GM12878 (cell line): ENCODE measurements at regions not wholly inside any gene's neighbourhood (a gene's known extent, or its start where the extent isn't known, plus 50 kb on each side); places are given as distances from the start of the nearest gene placed in this dataset.
"Not testable (repeated sequence)": the region's sequence is repeated elsewhere in the genome, so short reads cannot be mapped to it uniquely, and the experiment has no call there.

Experiments used
- ATAC-seq: fragments of 200-7000 bp; cut with Tn5 transposase; 3 replicates; pipeline ENCODE4 v1.9.1; 2020; ENCODE audit warnings: mild to moderate bottlenecking, moderate library complexity
- BruUV-seq: library from RNA; stranded (reverse); fragments of 400-500 nt; replicated peaks from 2 replicates; lab custom pipeline; 2021; lab: Mats Ljungman, UMichigan
- CTCF ChIA-PET: fragments of 300-600 bp; sonication (Branson Sonifier 250); formaldehyde crosslinking; extraction: SDS; loops from one replicate; lab custom pipeline; 2021; ENCODE audit warnings: inconsistent platforms; lab: Yijun Ruan, JAX
- POLR2A ChIA-PET: fragments of 350-600 bp; formaldehyde crosslinking; extraction: SDS; loops from one replicate; lab custom pipeline; 2021; ENCODE audit warnings: inconsistent platforms; lab: Charles Lee
- RAD21 ChIA-PET: fragments of 300-600 bp; sonication (Branson Sonifier 250); formaldehyde crosslinking; loops from one replicate; lab custom pipeline; 2023; ENCODE audit warnings: antibody characterized with exemption; ENCODE audit not compliant: unreplicated experiment; lab: Charles Lee
- SMC1A ChIA-PET: fragments of 300-600 bp; sonication (Branson Sonifier 250); formaldehyde crosslinking; loops from one replicate; lab custom pipeline; 2023; ENCODE audit not compliant: unreplicated experiment, uncharacterized antibody; lab: Charles Lee
- DNase-seq: peaks from one replicate; pipeline ENCODE4 v3.0.0-alpha.2; 2011; ENCODE audit warnings: low read depth, low spot score
- FAIRE-seq: peaks from 3 replicates; lab custom pipeline; 2011; peaks lifted over from hg19 to GRCh38; lab: Jason Lieb, UNC
- H2AFZ ChIP-seq: 2 replicates; pipeline ENCODE4 v1.6.0; 2011; ENCODE audit warnings: low read depth, low read length, control low read depth; ENCODE audit not compliant: control insufficient read depth
- H3K27ac ChIP-seq: 2 replicates; pipeline ENCODE4 v1.5.1; 2011; ENCODE audit warnings: control low read depth; ENCODE audit not compliant: control insufficient read depth, insufficient read depth
- H3K27me3 ChIP-seq, 2 experiments: replicated peaks in 1 of 2; 2 replicates each; pipeline versions ENCODE4 v1.6.0 to v1.6.1; 2011; ENCODE audit warnings: low read length in 1 of 2; ENCODE audit not compliant: control insufficient read depth in 2 of 2, insufficient read depth in 2 of 2
- H3K36me3 ChIP-seq, 2 experiments: 2 replicates each; pipeline ENCODE4 v1.5.1; 2011; ENCODE audit warnings: low read length in 1 of 2; ENCODE audit not compliant: control insufficient read depth in 2 of 2, insufficient read depth in 2 of 2
- H3K4me1 ChIP-seq: 2 replicates; pipeline ENCODE4 v1.6.1; 2011; ENCODE audit warnings: mild to moderate bottlenecking, low read length, moderate library complexity, mixed read lengths; ENCODE audit not compliant: control insufficient read depth, insufficient read depth
- H3K4me2 ChIP-seq: 2 replicates; pipeline ENCODE4 v1.6.0; 2011; ENCODE audit warnings: control low read depth; ENCODE audit not compliant: control insufficient read depth, insufficient read depth
- H3K4me3 ChIP-seq: fragments of 200-600 bp; sonication (generic); 2 replicates; pipeline ENCODE4 v1.5.1; 2016
- H3K79me2 ChIP-seq: 2 replicates; pipeline ENCODE4 v1.6.0; 2011; ENCODE audit warnings: low read length; ENCODE audit not compliant: control insufficient read depth, insufficient read depth
- H3K9ac ChIP-seq: 2 replicates; pipeline ENCODE4 v1.8.0; 2011; ENCODE audit warnings: low read length, control low read depth, mixed read lengths; ENCODE audit not compliant: control insufficient read depth, insufficient read depth
- H3K9me3 ChIP-seq: replicated peaks from 3 replicates; pipeline ENCODE4 v1.5.1; 2011; ENCODE audit warnings: mild to moderate bottlenecking, low read length; ENCODE audit not compliant: control insufficient read depth, insufficient read depth
- H4K20me1 ChIP-seq: 2 replicates; pipeline ENCODE4 v1.6.0; 2011; ENCODE audit not compliant: control insufficient read depth, insufficient read depth
- CBX5 ChIP-seq: sonication (generic); IDR thresholded peaks from 2 replicates; pipeline ENCODE4 v1.6.1; 2016; ENCODE audit warnings: low read depth, moderate library complexity, mild to moderate bottlenecking, inconsistent platforms
- CREB1 ChIP-seq: IDR thresholded peaks from 2 replicates; pipeline ENCODE4 v1.6.1; 2012; ENCODE audit warnings: low read depth, mild to moderate bottlenecking, inconsistent platforms
- FOS ChIP-seq: IDR thresholded peaks from 3 replicates; pipeline ENCODE4 v1.6.1; 2011; ENCODE audit warnings: borderline replicate concordance; ENCODE audit not compliant: insufficient read length; ENCODE audit errors: extremely low read depth
- HDGF ChIP-seq: fragments of 450-650 bp; IDR thresholded peaks from 2 replicates; pipeline ENCODE4 v1.6.1; 2016; ENCODE audit warnings: antibody characterized with exemption
- JUNB ChIP-seq: IDR thresholded peaks from 2 replicates; pipeline ENCODE4 v1.6.1; 2016; ENCODE audit warnings: antibody characterized with exemption, mild to moderate bottlenecking
- KLF5 ChIP-seq: fragments of 450-650 bp; IDR thresholded peaks from 2 replicates; pipeline ENCODE4 v1.6.1; 2014; ENCODE audit warnings: mild to moderate bottlenecking; ENCODE audit not compliant: partially characterized antibody
- RCOR1 ChIP-seq: conservative IDR thresholded peaks from 2 replicates; pipeline ENCODE4 v1.6.1; 2012; ENCODE audit warnings: low read depth, low read length, improper control_type of control experiment
- RUNX3 ChIP-seq: IDR thresholded peaks from 2 replicates; pipeline ENCODE4 v1.6.1; 2012; ENCODE audit warnings: low read length, inconsistent platforms
- STAT1 ChIP-seq: fragments of 450-650 bp; conservative IDR thresholded peaks from 2 replicates; pipeline ENCODE4 v1.6.1; 2014; ENCODE audit warnings: antibody characterized with exemption, mild to moderate bottlenecking
- STAT3 ChIP-seq: IDR thresholded peaks from 2 replicates; pipeline ENCODE4 v1.6.1; 2011; ENCODE audit warnings: low read depth, low read length, improper control_type of control experiment
- YY1 ChIP-seq: IDR thresholded peaks from 2 replicates; pipeline ENCODE4 v1.6.1; 2011; ENCODE audit warnings: low read depth, mild to moderate bottlenecking, low read length
- ZSCAN29 ChIP-seq: fragments of 450-650 bp; IDR thresholded peaks from 2 replicates; pipeline ENCODE4 v1.6.1; 2017; ENCODE audit warnings: mild to moderate bottlenecking, moderate library complexity
- WGBS: methylation state at CpG from one replicate; pipeline ENCODE4 v1.1.6; 2016; ENCODE audit warnings: low lambda C conversion rate; ENCODE audit not compliant: insufficient replicate concordance, insufficient coverage; ENCODE audit errors: missing lambda C conversion rate; 5-methylcytosine and 5-hydroxymethylcytosine counted together
- in situ Hi-C: fragments of 300-500 bp; cut with MboI; formaldehyde crosslinking; loops from 9 replicates; pipeline ENCODE4 v1.14.3; 2018; ENCODE audit warnings: mixed read lengths
- intact Hi-C: fragments of 100-400 bp; cut with micrococcal nuclease; formaldehyde crosslinking; loops from one replicate; pipeline ENCODE4 v1.14.2; 2022; ENCODE audit not compliant: unreplicated experiment
- TF ChIP-seq, protein P1 (sequence below): fragments of 450-650 bp; IDR thresholded peaks from 2 replicates; pipeline ENCODE4 v1.6.1; 2016; ENCODE audit warnings: mild to moderate bottlenecking
- TF ChIP-seq, protein P2 (sequence below): IDR thresholded peaks from 2 replicates; pipeline ENCODE4 v1.6.1; 2011; ENCODE audit warnings: low read depth, low read length, improper control_type of control experiment, borderline replicate concordance
- TF ChIP-seq, protein P3 (sequence below): fragments of 450-650 bp; conservative IDR thresholded peaks from 2 replicates; pipeline ENCODE4 v1.6.1; 2017; ENCODE audit warnings: mild to moderate bottlenecking, moderate library complexity

DNA sequence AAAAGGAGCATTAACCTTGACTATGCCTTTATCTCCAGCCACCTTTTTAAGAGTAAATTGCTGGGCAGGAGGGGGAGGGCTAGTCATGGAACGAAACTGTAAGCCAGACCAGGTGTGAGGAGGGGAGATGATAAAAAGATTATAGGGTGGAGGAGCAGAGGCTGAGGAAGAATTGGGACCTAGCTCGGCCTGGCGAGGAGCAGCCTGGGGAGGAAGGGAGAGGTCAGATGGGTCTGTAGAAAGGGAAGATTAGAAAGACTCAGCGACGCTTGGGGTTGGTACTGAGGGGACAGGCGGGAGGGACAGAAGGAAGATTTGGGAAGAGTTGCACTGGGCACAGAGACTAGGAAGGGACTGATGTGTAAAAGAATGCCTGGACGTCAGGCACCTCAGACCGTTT, 58.4 kb upstream of the BMP2K start:
- WGBS = 76% methylated on average over 5 of the region's 8 CpGs
- BruUV-seq, intact Hi-C loops: not testable (repeated sequence)

DNA sequence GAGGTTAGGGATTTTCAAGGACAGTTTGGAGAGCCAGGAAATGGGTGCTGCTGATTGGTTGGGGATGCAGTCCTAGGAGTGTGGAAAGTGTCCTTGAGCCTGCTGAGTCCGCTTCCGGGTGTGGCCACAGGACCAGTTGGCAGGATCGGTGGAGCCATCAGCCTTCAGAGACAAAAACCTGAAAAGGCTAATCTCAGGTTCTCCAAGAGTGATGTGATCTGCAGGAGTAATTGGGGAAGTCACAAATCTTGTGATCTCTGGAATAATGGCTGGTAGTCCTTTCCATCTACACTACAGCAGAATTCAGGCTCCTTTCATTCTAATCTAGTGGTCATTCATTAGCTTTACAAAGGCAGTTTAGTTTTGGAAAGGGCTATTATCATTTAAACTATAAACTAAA, 55.9 kb upstream of the BMP2K start:
- Histone ChIP-seq H3K9ac (no peak overlapping the region), H3K36me3 (no peaks in the 10 kb centered on the region), H3K27ac (no peak overlapping the region), H3K27me3 (no peaks in the 10 kb centered on the region), H3K4me1 (peaks cover 4% of the 10 kb centered on the region), H4K20me1 (no peaks in the 10 kb centered on the region), H2AFZ (no peak overlapping the region), H3K4me3 (no peak overlapping the region), H3K4me2 (no peak overlapping the region), H3K9me3 (no peaks in the 10 kb centered on the region), H3K79me2 (no peaks in the 10 kb centered on the region)
- no TSS peak for BruUV-seq
- intact Hi-C loops (no loop called here), in situ Hi-C loops (no loop called here)
- SMC1A ChIA-PET = interaction anchor here (1.1 to 4.1 kb wide), 4 partner anchors 9 to 111 kb away, joined by 3 to 22 read pairs (median 8); no protein-coding TSS in a partner anchor
- no peak for FAIRE-seq
- CTCF ChIA-PET = no interaction called here
- ATAC-seq = no peak
- POLR2A ChIA-PET = interaction anchor here (1.0 kb wide), 1 partner anchor 16 kb away, joined by 4 read pairs; no protein-coding TSS in a partner anchor
- 98% methylated on average over 3 of the region's 3 CpGs for WGBS
- DNase-seq = no peak
- TF ChIP-seq STAT3 (no peak), JUNB (no peak), CREB1 (no peak), STAT1 (no peak), ZSCAN29 (no peak), RUNX3 (no peak), FOS (no peak), YY1 (no peak), RCOR1 (no peak), CBX5 (no peak), KLF5 (no peak), HDGF (no peak)
- TF ChIP-seq, protein P1, sequence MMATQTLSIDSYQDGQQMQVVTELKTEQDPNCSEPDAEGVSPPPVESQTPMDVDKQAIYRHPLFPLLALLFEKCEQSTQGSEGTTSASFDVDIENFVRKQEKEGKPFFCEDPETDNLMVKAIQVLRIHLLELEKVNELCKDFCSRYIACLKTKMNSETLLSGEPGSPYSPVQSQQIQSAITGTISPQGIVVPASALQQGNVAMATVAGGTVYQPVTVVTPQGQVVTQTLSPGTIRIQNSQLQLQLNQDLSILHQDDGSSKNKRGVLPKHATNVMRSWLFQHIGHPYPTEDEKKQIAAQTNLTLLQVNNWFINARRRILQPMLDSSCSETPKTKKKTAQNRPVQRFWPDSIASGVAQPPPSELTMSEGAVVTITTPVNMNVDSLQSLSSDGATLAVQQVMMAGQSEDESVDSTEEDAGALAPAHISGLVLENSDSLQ = no peak
- TF ChIP-seq, protein P2, sequence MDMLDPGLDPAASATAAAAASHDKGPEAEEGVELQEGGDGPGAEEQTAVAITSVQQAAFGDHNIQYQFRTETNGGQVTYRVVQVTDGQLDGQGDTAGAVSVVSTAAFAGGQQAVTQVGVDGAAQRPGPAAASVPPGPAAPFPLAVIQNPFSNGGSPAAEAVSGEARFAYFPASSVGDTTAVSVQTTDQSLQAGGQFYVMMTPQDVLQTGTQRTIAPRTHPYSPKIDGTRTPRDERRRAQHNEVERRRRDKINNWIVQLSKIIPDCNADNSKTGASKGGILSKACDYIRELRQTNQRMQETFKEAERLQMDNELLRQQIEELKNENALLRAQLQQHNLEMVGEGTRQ = no peak
- TF ChIP-seq, protein P3, sequence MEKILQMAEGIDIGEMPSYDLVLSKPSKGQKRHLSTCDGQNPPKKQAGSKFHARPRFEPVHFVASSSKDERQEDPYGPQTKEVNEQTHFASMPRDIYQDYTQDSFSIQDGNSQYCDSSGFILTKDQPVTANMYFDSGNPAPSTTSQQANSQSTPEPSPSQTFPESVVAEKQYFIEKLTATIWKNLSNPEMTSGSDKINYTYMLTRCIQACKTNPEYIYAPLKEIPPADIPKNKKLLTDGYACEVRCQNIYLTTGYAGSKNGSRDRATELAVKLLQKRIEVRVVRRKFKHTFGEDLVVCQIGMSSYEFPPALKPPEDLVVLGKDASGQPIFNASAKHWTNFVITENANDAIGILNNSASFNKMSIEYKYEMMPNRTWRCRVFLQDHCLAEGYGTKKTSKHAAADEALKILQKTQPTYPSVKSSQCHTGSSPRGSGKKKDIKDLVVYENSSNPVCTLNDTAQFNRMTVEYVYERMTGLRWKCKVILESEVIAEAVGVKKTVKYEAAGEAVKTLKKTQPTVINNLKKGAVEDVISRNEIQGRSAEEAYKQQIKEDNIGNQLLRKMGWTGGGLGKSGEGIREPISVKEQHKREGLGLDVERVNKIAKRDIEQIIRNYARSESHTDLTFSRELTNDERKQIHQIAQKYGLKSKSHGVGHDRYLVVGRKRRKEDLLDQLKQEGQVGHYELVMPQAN = no peak
- RAD21 ChIA-PET = no interaction called here

More for the DNA sequence above, 58.4 kb upstream of the BMP2K start:
- H3K9ac ChIP-seq, H3K4me3 ChIP-seq, DNase-seq, SMC1A ChIA-PET, H3K79me2 ChIP-seq, H3K27ac ChIP-seq, ATAC-seq, H3K27me3 ChIP-seq, FAIRE-seq, CTCF ChIA-PET, H3K9me3 ChIP-seq, H3K36me3 ChIP-seq, H3K4me1 ChIP-seq, H2AFZ ChIP-seq, RAD21 ChIA-PET, in situ Hi-C loops, H4K20me1 ChIP-seq, POLR2A ChIA-PET, H3K4me2 ChIP-seq: not testable (repeated sequence)
